GM21381 (cell line): ENCODE measurements at regions not wholly inside any gene's neighbourhood (a gene's known extent, or its start where the extent isn't known, plus 50 kb on each side); places are given as distances from the start of the nearest gene placed in this dataset.
"Not testable (repeated sequence)": the region's sequence is repeated elsewhere in the genome, so short reads cannot be mapped to it uniquely, and the experiment has no call there.

Source experiments
- ATAC-seq: cut with Tn5 transposase; IDR thresholded peaks from one replicate; pipeline ENCODE4 v1.9.1; 2021; ENCODE audit warnings: mild to moderate bottlenecking, moderate library complexity; ENCODE audit not compliant: unreplicated experiment

- no peak for ATAC-seq
Measured at GRCh38 chr1:78292361-78292760, 198.4 kb upstream of the PTGFR start.

- no peak for ATAC-seq
Measured at GRCh38 chr1:78297836-78298235, 192.9 kb upstream of the PTGFR start.

- no peak for ATAC-seq
Measured at GRCh38 chr1:78298349-78298748, 192.4 kb upstream of the PTGFR start.

GRCh38 chr1:78301141-78301540 is 189.6 kb upstream of the PTGFR start:
- no peak for ATAC-seq

GRCh38 chr1:78303620-78304019 is 187.2 kb upstream of the PTGFR start:
- ATAC-seq = no peak

- no peak for ATAC-seq
Measured at GRCh38 chr1:78304341-78304740, 186.4 kb upstream of the PTGFR start.

- ATAC-seq = no peak
Measured at GRCh38 chr1:78304761-78305160, 186.0 kb upstream of the PTGFR start.

- ATAC-seq = not testable (repeated sequence)
Measured at GRCh38 chr1:78310261-78310660, 180.5 kb upstream of the PTGFR start.

- ATAC-seq = no peak
Measured at GRCh38 chr1:78318011-78318410, 172.8 kb upstream of the PTGFR start.

GRCh38 chr1:78319603-78320002 is 171.2 kb upstream of the PTGFR start:
- no peak for ATAC-seq

- ATAC-seq = no peak
Measured at GRCh38 chr1:78322928-78323680, 167.7 kb upstream of the PTGFR start.

GRCh38 chr1:78325293-78325692 is 165.5 kb upstream of the PTGFR start:
- no peak for ATAC-seq

GRCh38 chr1:78329475-78329874 is 161.3 kb upstream of the PTGFR start:
- no peak for ATAC-seq

- ATAC-seq = no peak
Measured at GRCh38 chr1:78331799-78332198, 159.0 kb upstream of the PTGFR start.

- ATAC-seq = peak; percentile 83
Measured at GRCh38 chr1:78333502-78333901, 157.3 kb upstream of the PTGFR start.

- ATAC-seq = no peak
Measured at GRCh38 chr1:78334114-78334513, 156.7 kb upstream of the PTGFR start.

- no peak for ATAC-seq
Measured at GRCh38 chr1:78334952-78335351, 155.8 kb upstream of the PTGFR start.

- ATAC-seq = not testable (repeated sequence)
Measured at GRCh38 chr1:78336751-78337150, 154.0 kb upstream of the PTGFR start.

- ATAC-seq = no peak
Measured at GRCh38 chr1:78339490-78339889, 151.3 kb upstream of the PTGFR start.

GRCh38 chr1:78340006-78340405 is 150.8 kb upstream of the PTGFR start:
- ATAC-seq = no peak

- ATAC-seq = no peak
Measured at GRCh38 chr1:78348496-78349284, 142.1 kb upstream of the PTGFR start.

- no peak for ATAC-seq
Measured at GRCh38 chr1:78351551-78352216, 139.1 kb upstream of the PTGFR start.
